ENCODE measurements at regions not wholly inside any gene's neighbourhood (a gene's known extent, or its start where the extent isn't known, plus 50 kb on each side); places are given as distances from the start of the nearest gene placed in this dataset.

GRCh38 chr4:136803433-136803832, 728.9 kb downstream of the PCDH18 start:
- Histone ChIP-seq H3F3A (ENCODE audit: insufficient read depth, low read length) (no peaks in the 10 kb centered on the region), H3K4me1 (ENCODE audit: insufficient read depth, low read length, severe bottlenecking) (no peaks in the 10 kb centered on the region), H3K9me3 (ENCODE audit: low read length) (no peaks in the 10 kb centered on the region; the same call in 1 of the 2 replicates), H3K27me3 (ENCODE audit: insufficient read depth, low read length) (no peaks in the 10 kb centered on the region), H3K9ac (ENCODE audit: low read length) (no peak overlapping the region), H2AFZ (ENCODE audit: low read length) (no peak overlapping the region), H3K36me3 (ENCODE audit: insufficient read depth, low read length) (no peaks in the 10 kb centered on the region), H3K4me3 (ENCODE audit: low read depth, low read length, poor library complexity, severe bottlenecking) (no peak overlapping the region), H3K4me2 (ENCODE audit: low read length) (no peak overlapping the region), H3K79me2 (ENCODE audit: insufficient read depth, low read length) (no peaks in the 10 kb centered on the region), H4K20me1 (ENCODE audit: insufficient read depth, low read length) (no peaks in the 10 kb centered on the region), H3K9me2 (ENCODE audit: low read depth, low read length) (no peaks in the 10 kb centered on the region), H3K27ac (ENCODE audit: low read depth, low read length, poor library complexity, severe bottlenecking) (no peak overlapping the region)
- TF ChIP-seq CTCF (IDR thresholded peaks at IDR 0.05; ENCODE audit: low read length) (no peak), EZH2 (IDR thresholded peaks at IDR 0.05; ENCODE audit: borderline replicate concordance, low read length) (no peak)

- Histone ChIP-seq H4K20me1 (ENCODE audit: insufficient read depth, low read length) (no peaks in the 10 kb centered on the region), H3K4me3 (ENCODE audit: low read depth, low read length, poor library complexity, severe bottlenecking) (no peak overlapping the region), H3F3A (ENCODE audit: insufficient read depth, low read length) (no peaks in the 10 kb centered on the region), H3K9ac (ENCODE audit: low read length) (no peak overlapping the region), H3K27me3 (ENCODE audit: insufficient read depth, low read length) (no peaks in the 10 kb centered on the region), H3K4me2 (ENCODE audit: low read length) (no peak overlapping the region), H3K9me2 (ENCODE audit: low read depth, low read length) (no peaks in the 10 kb centered on the region), H3K27ac (ENCODE audit: low read depth, low read length, poor library complexity, severe bottlenecking) (no peak overlapping the region), H3K79me2 (ENCODE audit: insufficient read depth, low read length) (no peaks in the 10 kb centered on the region), H3K9me3 (ENCODE audit: low read length) (no peaks in the 10 kb centered on the region), H3K36me3 (ENCODE audit: insufficient read depth, low read length) (no peaks in the 10 kb centered on the region), H2AFZ (ENCODE audit: low read length) (no peak overlapping the region), H3K4me1 (ENCODE audit: insufficient read depth, low read length, severe bottlenecking) (no peaks in the 10 kb centered on the region)
- TF ChIP-seq EZH2 (IDR thresholded peaks at IDR 0.05; ENCODE audit: borderline replicate concordance, low read length) (no peak), CTCF (IDR thresholded peaks at IDR 0.05; ENCODE audit: low read length) (no peak)
These were observed 732.0 kb downstream of the PCDH18 start for GRCh38 chr4:136800248-136800647.

GRCh38 chr4:136796953-136797352, 735.3 kb downstream of the PCDH18 start:
- no peak overlapping the region for H3K27ac ChIP-seq (ENCODE audit: low read depth, low read length, poor library complexity, severe bottlenecking)
- H2AFZ ChIP-seq (ENCODE audit: low read length) = no peak overlapping the region
- H3K79me2 ChIP-seq (ENCODE audit: insufficient read depth, low read length) = no peaks in the 10 kb centered on the region
- no peaks in the 10 kb centered on the region for H3K9me2 ChIP-seq (ENCODE audit: low read depth, low read length)
- H3K4me1 ChIP-seq (ENCODE audit: insufficient read depth, low read length, severe bottlenecking) = no peaks in the 10 kb centered on the region
- H3F3A ChIP-seq (ENCODE audit: insufficient read depth, low read length) = no peaks in the 10 kb centered on the region
- no peaks in the 10 kb centered on the region for H3K27me3 ChIP-seq (ENCODE audit: insufficient read depth, low read length)
- no peak overlapping the region for H3K4me2 ChIP-seq (ENCODE audit: low read length)
- no peak overlapping the region for H3K9ac ChIP-seq (ENCODE audit: low read length)
- no peaks in the 10 kb centered on the region for H4K20me1 ChIP-seq (ENCODE audit: insufficient read depth, low read length)
- no peaks in the 10 kb centered on the region for H3K9me3 ChIP-seq (ENCODE audit: low read length)
- TF ChIP-seq EZH2 (IDR thresholded peaks at IDR 0.05; ENCODE audit: borderline replicate concordance, low read length) = no peak
- TF ChIP-seq CTCF (IDR thresholded peaks at IDR 0.05; ENCODE audit: low read length) = no peak
- no peak overlapping the region for H3K4me3 ChIP-seq (ENCODE audit: low read depth, low read length, poor library complexity, severe bottlenecking)
- no peaks in the 10 kb centered on the region for H3K36me3 ChIP-seq (ENCODE audit: insufficient read depth, low read length)

Data from OCI-LY1 (cell line).